ENCODE measurements at regions not wholly inside any gene's neighbourhood (a gene's known extent, or its start where the extent isn't known, plus 50 kb on each side); places are given as distances from the start of the nearest gene placed in this dataset.

DNA sequence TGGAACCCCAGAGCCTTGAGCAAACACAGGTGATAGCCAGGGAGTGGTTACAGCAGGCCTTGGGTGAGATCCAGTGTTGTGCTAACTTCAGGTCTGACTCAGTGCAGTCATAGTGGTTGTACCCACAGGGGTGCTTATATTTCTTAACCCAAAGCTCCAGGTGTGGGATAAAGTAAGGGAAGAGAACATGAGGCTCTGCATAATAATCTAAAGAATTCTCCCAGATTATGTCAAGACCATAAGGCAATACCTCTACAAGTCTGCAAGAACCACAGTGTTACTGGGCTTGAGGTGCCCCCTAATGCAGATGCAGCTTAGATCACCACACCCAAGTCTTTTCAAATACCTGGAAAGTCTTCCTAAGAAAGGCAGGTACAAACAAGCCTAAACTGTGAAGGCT, 485.4 kb downstream of the RFC3 start:
- H3K27ac Mint-ChIP-seq: no peak overlapping the region

DNA sequence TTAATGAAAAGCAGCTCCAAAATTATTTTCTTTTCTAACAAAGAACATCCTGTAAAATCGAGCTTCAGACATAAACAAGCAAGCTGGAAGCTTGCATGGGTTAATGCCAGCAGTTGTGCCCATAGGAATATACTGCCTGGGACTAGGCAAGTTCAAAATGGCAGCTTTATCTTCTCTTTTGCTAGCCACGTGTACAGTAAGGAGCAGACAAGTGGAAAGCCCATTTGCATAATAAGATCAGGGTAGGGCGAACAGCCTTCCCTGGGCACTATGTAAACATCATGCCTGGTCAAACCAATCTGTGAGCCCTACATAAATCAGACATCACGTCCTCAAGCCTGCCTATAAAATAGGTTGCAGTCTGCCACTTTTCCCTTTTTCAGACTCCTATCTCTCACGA, 489.7 kb downstream of the RFC3 start:
- Histone ChIP-seq H3K4me1 (ENCODE audit: insufficient read depth, low read length) (no peaks in the 10 kb centered on the region), H3K27ac (ENCODE audit: low read depth in 1 of 2, low read length in 2 of 2) (no peak overlapping the region), H3K9me3 (ENCODE audit: control insufficient read depth in 1 of 2, insufficient read depth in 1 of 2, low read length in 2 of 2) (no peaks in the 10 kb centered on the region), H3K36me3 (ENCODE audit: insufficient read depth, low read length) (no peaks in the 10 kb centered on the region), H3K27me3 (ENCODE audit: control insufficient read depth in 1 of 2, insufficient read depth in 2 of 2, low read length in 2 of 2) (no peaks in the 10 kb centered on the region), H3K4me3 (ENCODE audit: low read length) (no peak overlapping the region)
- DNase-seq: no peak
- H3K27me3 Mint-ChIP-seq: no peaks in the 10 kb centered on the region
- intact Hi-C loops (cut with DNase I, micrococcal nuclease): no loop called here
- ChIA-PET POLR2A (no interaction called here), CTCF (no interaction called here)
- H3K4me1 Mint-ChIP-seq (ENCODE audit: low read depth): no peaks in the 10 kb centered on the region
- no peak overlapping the region for H3K27ac Mint-ChIP-seq
- H3K36me3 Mint-ChIP-seq (ENCODE audit: low read depth): no peaks in the 10 kb centered on the region
- no peak for ATAC-seq (ENCODE audit: poor library complexity)
- H3K4me3 Mint-ChIP-seq: no peak overlapping the region
- TF ChIP-seq, protein P1, sequence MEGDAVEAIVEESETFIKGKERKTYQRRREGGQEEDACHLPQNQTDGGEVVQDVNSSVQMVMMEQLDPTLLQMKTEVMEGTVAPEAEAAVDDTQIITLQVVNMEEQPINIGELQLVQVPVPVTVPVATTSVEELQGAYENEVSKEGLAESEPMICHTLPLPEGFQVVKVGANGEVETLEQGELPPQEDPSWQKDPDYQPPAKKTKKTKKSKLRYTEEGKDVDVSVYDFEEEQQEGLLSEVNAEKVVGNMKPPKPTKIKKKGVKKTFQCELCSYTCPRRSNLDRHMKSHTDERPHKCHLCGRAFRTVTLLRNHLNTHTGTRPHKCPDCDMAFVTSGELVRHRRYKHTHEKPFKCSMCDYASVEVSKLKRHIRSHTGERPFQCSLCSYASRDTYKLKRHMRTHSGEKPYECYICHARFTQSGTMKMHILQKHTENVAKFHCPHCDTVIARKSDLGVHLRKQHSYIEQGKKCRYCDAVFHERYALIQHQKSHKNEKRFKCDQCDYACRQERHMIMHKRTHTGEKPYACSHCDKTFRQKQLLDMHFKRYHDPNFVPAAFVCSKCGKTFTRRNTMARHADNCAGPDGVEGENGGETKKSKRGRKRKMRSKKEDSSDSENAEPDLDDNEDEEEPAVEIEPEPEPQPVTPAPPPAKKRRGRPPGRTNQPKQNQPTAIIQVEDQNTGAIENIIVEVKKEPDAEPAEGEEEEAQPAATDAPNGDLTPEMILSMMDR (IDR thresholded peaks at IDR 0.05): no peak
- H3K9me3 Mint-ChIP-seq: peaks cover 5% of the 10 kb centered on the region

More for the DNA sequence above, 485.4 kb downstream of the RFC3 start:
- Histone ChIP-seq H3K27me3 (ENCODE audit: control insufficient read depth in 1 of 2, insufficient read depth in 2 of 2, low read length in 2 of 2) (no peaks in the 10 kb centered on the region), H3K4me3 (ENCODE audit: low read length) (no peak overlapping the region), H3K4me1 (ENCODE audit: insufficient read depth, low read length) (no peaks in the 10 kb centered on the region), H3K9me3 (ENCODE audit: control insufficient read depth in 1 of 2, insufficient read depth in 1 of 2, low read length in 2 of 2) (peaks cover 0 to 4% of the 10 kb centered on the region in 2 experiments), H3K27ac (ENCODE audit: low read depth in 1 of 2, low read length in 2 of 2) (no peak overlapping the region), H3K36me3 (ENCODE audit: insufficient read depth, low read length) (no peaks in the 10 kb centered on the region)
- Mint-ChIP-seq H3K27me3 (no peaks in the 10 kb centered on the region), H3K4me3 (no peak overlapping the region), H3K4me1 (ENCODE audit: low read depth) (no peaks in the 10 kb centered on the region), H3K9me3 (peaks cover 7% of the 10 kb centered on the region), H3K36me3 (ENCODE audit: low read depth) (no peaks in the 10 kb centered on the region)
- ChIA-PET CTCF (no interaction called here), POLR2A (no interaction called here)
- TF ChIP-seq, protein P1 (IDR thresholded peaks at IDR 0.05): no peak
- intact Hi-C loops (cut with DNase I, micrococcal nuclease): no loop called here
- DNase-seq (no peak), ATAC-seq (ENCODE audit: poor library complexity) (no peak)

DNA sequence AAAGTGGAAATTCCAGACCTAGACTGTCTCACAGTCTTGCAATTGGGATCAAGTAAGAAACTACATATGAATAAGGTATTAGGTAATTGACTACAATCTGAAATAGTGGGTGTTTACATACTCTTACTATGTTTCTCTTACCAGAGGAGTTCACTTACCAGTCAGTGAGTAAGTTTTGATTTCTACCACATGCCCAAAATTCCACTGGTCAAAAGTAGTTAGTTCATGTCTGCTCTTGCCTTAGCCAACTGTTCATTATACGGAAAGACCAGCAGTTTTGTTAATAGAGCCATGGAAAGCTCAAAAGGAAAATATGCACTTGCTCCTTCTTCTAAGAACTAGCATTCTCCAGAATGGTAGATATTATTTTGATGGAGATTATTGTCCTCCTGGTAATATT, 490.8 kb downstream of the RFC3 start:
- intact Hi-C loops (cut with DNase I, micrococcal nuclease): no loop called here
- H3K4me3 ChIP-seq (ENCODE audit: low read length): no peak overlapping the region
- Mint-ChIP-seq H3K9me3 (peaks cover 5% of the 10 kb centered on the region), H3K27ac (no peak overlapping the region), H3K4me3 (no peak overlapping the region), H3K4me1 (ENCODE audit: low read depth) (no peaks in the 10 kb centered on the region), H3K27me3 (no peaks in the 10 kb centered on the region), H3K36me3 (ENCODE audit: low read depth) (no peaks in the 10 kb centered on the region)
- H3K9me3 ChIP-seq (ENCODE audit: control insufficient read depth in 1 of 2, insufficient read depth in 1 of 2, low read length in 2 of 2): no peaks in the 10 kb centered on the region
- ChIA-PET POLR2A (no interaction called here), CTCF (no interaction called here)
- no peaks in the 10 kb centered on the region for H3K4me1 ChIP-seq (ENCODE audit: insufficient read depth, low read length)
- no peaks in the 10 kb centered on the region for H3K27me3 ChIP-seq (ENCODE audit: control insufficient read depth in 1 of 2, insufficient read depth in 2 of 2, low read length in 2 of 2)
- ATAC-seq (ENCODE audit: poor library complexity) (no peak), DNase-seq (no peak)
- TF ChIP-seq, protein P1 (IDR thresholded peaks at IDR 0.05): no peak
- no peak overlapping the region for H3K27ac ChIP-seq (ENCODE audit: low read depth in 1 of 2, low read length in 2 of 2)
- no peaks in the 10 kb centered on the region for H3K36me3 ChIP-seq (ENCODE audit: insufficient read depth, low read length)
